K562 (cell line): ENCODE measurements at regions not wholly inside any gene's neighbourhood (a gene's known extent, or its start where the extent isn't known, plus 50 kb on each side); places are given as distances from the start of the nearest gene placed in this dataset.

Source experiments
- CREB1 ChIP-seq, 2 experiments: sonication (generic) in 1 of 2; formaldehyde crosslinking in 1 of 2; IDR thresholded peaks; 2 replicates each; pipeline versions ENCODE4 v1.6.1 to v1.8.0; 2012 to 2022; ENCODE audit warnings: inconsistent platforms in 1 of 2, mild to moderate bottlenecking in 1 of 2, missing genetic modification reagents in 1 of 2, moderate library complexity in 1 of 2
- DNMT1 ChIP-seq: fragments of 450-650 bp; IDR thresholded peaks from 2 replicates; pipeline ENCODE4 v1.6.1; 2016; ENCODE audit warnings: antibody characterized with exemption, mild to moderate bottlenecking
- ELK1 ChIP-seq: sonication (generic); formaldehyde crosslinking; IDR thresholded peaks from 2 replicates; pipeline ENCODE4 v1.8.1; 2022; ENCODE audit warnings: missing genetic modification reagents
- EZH2 ChIP-seq: IDR thresholded peaks from 2 replicates; pipeline ENCODE4 v1.6.1; 2012; ENCODE audit warnings: low read depth, mild to moderate bottlenecking, inconsistent platforms, low read length, borderline replicate concordance
- HCFC1 ChIP-seq: IDR thresholded peaks from 2 replicates; pipeline ENCODE4 v1.6.1; 2012; ENCODE audit warnings: low read depth, low read length, improper control_type of control experiment
- L3MBTL2 ChIP-seq: fragments of 450-650 bp; IDR thresholded peaks from 2 replicates; pipeline ENCODE4 v1.6.1; 2016; ENCODE audit warnings: mild to moderate bottlenecking, moderate library complexity
- POLR2A ChIP-seq: fragments of 450-650 bp; conservative IDR thresholded peaks from 2 replicates; pipeline ENCODE4 v1.6.1; 2016
- POLR2AphosphoS5 ChIP-seq: IDR thresholded peaks from 2 replicates; pipeline ENCODE4 v1.6.1; 2011; ENCODE audit warnings: mild to moderate bottlenecking, low read depth, low read length, moderate library complexity; ENCODE audit not compliant: control insufficient read depth, insufficient read depth
- SETDB1 ChIP-seq: IDR thresholded peaks from one replicate; pipeline ENCODE4 v1.6.1; 2012; ENCODE audit warnings: low read length, control low read depth, inconsistent platforms
- TAF15 ChIP-seq: fragments of 200-400 bp; formaldehyde crosslinking; IDR thresholded peaks from 2 replicates; pipeline ENCODE4 v1.6.1; 2017; ENCODE audit warnings: mild to moderate bottlenecking, low read depth, low read length, moderate library complexity
- THAP7 ChIP-seq: fragments of 250-450 bp; sonication (Bioruptor Pico); IDR thresholded peaks from 2 replicates; pipeline ENCODE4 v1.5.0; 2021
- ZNF217 ChIP-seq: sonication (generic); formaldehyde crosslinking; IDR thresholded peaks from 2 replicates; pipeline ENCODE4 v1.8.0; 2022; ENCODE audit warnings: mild to moderate bottlenecking, missing genetic modification reagents
- TF ChIP-seq, protein P1 (sequence below), 3 experiments: IDR thresholded peaks in 2 of 3; conservative IDR thresholded peaks in 1 of 3; 2 replicates each; pipeline ENCODE4 v1.5.1; 2011 to 2012; ENCODE audit warnings: low read length in 3 of 3, mild to moderate bottlenecking in 3 of 3, control low read depth in 2 of 3, improper control_type of control experiment in 1 of 3, inconsistent platforms in 1 of 3, low read depth in 1 of 3, mixed read lengths in 1 of 3, moderate library complexity in 1 of 3; ENCODE audit not compliant: insufficient read depth in 2 of 3
- TF ChIP-seq, protein P2 (sequence below), 2 experiments: fragments of 450-650 bp; formaldehyde crosslinking in 1 of 2; IDR thresholded peaks; 2 replicates each; pipeline versions ENCODE4 v1.4.0 to v1.6.1; 2014 to 2020; ENCODE audit warnings: mild to moderate bottlenecking in 2 of 2, borderline replicate concordance in 1 of 2, low read depth in 1 of 2

GRCh38 chrX:79036157-79036880, 91.1 kb downstream of the P2RY10 start:
- no peak for TF ChIP-seq SETDB1
- no peak for TF ChIP-seq EZH2
- no peak for TF ChIP-seq POLR2AphosphoS5
- no peak for TF ChIP-seq L3MBTL2
- no peak for TF ChIP-seq ELK1 (CRISPR knock-in tag)
- TF ChIP-seq POLR2A, result no peak
- no peak for TF ChIP-seq THAP7 (CRISPR knock-in tag)
- no peak for TF ChIP-seq TAF15
- no peak for TF ChIP-seq HCFC1
- TF ChIP-seq, protein P1, sequence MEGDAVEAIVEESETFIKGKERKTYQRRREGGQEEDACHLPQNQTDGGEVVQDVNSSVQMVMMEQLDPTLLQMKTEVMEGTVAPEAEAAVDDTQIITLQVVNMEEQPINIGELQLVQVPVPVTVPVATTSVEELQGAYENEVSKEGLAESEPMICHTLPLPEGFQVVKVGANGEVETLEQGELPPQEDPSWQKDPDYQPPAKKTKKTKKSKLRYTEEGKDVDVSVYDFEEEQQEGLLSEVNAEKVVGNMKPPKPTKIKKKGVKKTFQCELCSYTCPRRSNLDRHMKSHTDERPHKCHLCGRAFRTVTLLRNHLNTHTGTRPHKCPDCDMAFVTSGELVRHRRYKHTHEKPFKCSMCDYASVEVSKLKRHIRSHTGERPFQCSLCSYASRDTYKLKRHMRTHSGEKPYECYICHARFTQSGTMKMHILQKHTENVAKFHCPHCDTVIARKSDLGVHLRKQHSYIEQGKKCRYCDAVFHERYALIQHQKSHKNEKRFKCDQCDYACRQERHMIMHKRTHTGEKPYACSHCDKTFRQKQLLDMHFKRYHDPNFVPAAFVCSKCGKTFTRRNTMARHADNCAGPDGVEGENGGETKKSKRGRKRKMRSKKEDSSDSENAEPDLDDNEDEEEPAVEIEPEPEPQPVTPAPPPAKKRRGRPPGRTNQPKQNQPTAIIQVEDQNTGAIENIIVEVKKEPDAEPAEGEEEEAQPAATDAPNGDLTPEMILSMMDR (IDR thresholded peaks at IDR 0.05 in 2 of 3, conservative IDR thresholded peaks at IDR 0.05 in 1 of 3; ENCODE audit: insufficient read depth in 2 of 3, low read depth in 1 of 3, low read length in 3 of 3), result no peak
- no peak for TF ChIP-seq ZNF217
- no peak for TF ChIP-seq CREB1 (IDR thresholded peaks at IDR 0.05)
- no peak for TF ChIP-seq CREB1 (CRISPR knock-in tag; IDR thresholded peaks at IDR 0.05)
- TF ChIP-seq DNMT1, result no peak
- TF ChIP-seq, protein P2, sequence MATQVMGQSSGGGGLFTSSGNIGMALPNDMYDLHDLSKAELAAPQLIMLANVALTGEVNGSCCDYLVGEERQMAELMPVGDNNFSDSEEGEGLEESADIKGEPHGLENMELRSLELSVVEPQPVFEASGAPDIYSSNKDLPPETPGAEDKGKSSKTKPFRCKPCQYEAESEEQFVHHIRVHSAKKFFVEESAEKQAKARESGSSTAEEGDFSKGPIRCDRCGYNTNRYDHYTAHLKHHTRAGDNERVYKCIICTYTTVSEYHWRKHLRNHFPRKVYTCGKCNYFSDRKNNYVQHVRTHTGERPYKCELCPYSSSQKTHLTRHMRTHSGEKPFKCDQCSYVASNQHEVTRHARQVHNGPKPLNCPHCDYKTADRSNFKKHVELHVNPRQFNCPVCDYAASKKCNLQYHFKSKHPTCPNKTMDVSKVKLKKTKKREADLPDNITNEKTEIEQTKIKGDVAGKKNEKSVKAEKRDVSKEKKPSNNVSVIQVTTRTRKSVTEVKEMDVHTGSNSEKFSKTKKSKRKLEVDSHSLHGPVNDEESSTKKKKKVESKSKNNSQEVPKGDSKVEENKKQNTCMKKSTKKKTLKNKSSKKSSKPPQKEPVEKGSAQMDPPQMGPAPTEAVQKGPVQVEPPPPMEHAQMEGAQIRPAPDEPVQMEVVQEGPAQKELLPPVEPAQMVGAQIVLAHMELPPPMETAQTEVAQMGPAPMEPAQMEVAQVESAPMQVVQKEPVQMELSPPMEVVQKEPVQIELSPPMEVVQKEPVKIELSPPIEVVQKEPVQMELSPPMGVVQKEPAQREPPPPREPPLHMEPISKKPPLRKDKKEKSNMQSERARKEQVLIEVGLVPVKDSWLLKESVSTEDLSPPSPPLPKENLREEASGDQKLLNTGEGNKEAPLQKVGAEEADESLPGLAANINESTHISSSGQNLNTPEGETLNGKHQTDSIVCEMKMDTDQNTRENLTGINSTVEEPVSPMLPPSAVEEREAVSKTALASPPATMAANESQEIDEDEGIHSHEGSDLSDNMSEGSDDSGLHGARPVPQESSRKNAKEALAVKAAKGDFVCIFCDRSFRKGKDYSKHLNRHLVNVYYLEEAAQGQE (IDR thresholded peaks at IDR 0.05; ENCODE audit: borderline replicate concordance), result no peak
- TF ChIP-seq, protein P2 (CRISPR knock-in tag; IDR thresholded peaks at IDR 0.05; ENCODE audit: low read depth), result no peak
